HepG2 (cell line): ENCODE measurements at regions not wholly inside any gene's neighbourhood (a gene's known extent, or its start where the extent isn't known, plus 50 kb on each side); places are given as distances from the start of the nearest gene placed in this dataset.

Experiments
- ATAC-seq: fragments of 200-7000 bp; cut with Tn5 transposase; 3 replicates; pipeline ENCODE4 v1.9.1; 2020; ENCODE audit warnings: mild to moderate bottlenecking, moderate library complexity
- BruUV-seq: library from RNA; stranded (reverse); fragments of 400-500 nt; replicated peaks from 2 replicates; lab custom pipeline; 2021; lab: Mats Ljungman, UMichigan
- CTCF ChIA-PET: fragments of 300-600 bp; formaldehyde crosslinking; extraction: SDS; loops from one replicate; lab custom pipeline; 2021; ENCODE audit warnings: low total read pairs, inconsistent platforms, low intra/inter-chr PET ratio; lab: Yijun Ruan, JAX
- POLR2A ChIA-PET: fragments of 350-600 bp; sonication (Branson Sonifier 250); formaldehyde crosslinking; loops from one replicate; lab custom pipeline; 2020; ENCODE audit warnings: antibody characterized with exemption, inconsistent platforms; lab: Yijun Ruan, JAX
- DNase-seq: peaks from one replicate; pipeline ENCODE4 v3.0.0-alpha.2; 2015; ENCODE audit warnings: low spot score
- FAIRE-seq: peaks from 3 replicates; lab custom pipeline; 2011; peaks lifted over from hg19 to GRCh38; lab: Jason Lieb, UNC
- H2AFZ ChIP-seq: one replicate; pipeline ENCODE4 v1.6.1; 2011; ENCODE audit warnings: low read length, inconsistent platforms
- H3K27ac ChIP-seq: fragments of 300-600 bp; 3 replicates; pipeline ENCODE4 v1.8.0; 2011; ENCODE audit warnings: mixed run types, mild to moderate bottlenecking, mixed read lengths, low read length, inconsistent platforms; ENCODE audit not compliant: insufficient read depth; ENCODE audit errors: extremely low read length
- H3K27me3 ChIP-seq, 2 experiments: fragments of 200-600 bp in 1 of 2; 2 replicates in 1 of 2; 3 replicates in 1 of 2; pipeline versions ENCODE4 v1.6.0 to v1.8.0; 2011; ENCODE audit warnings: low read length in 2 of 2, mild to moderate bottlenecking in 2 of 2, moderate library complexity in 2 of 2, inconsistent platforms in 1 of 2; ENCODE audit not compliant: insufficient read depth in 2 of 2, control insufficient read depth in 1 of 2
- H3K36me3 ChIP-seq, 2 experiments: fragments of 200-600 bp in 1 of 2; replicated peaks in 1 of 2; 2 replicates in 1 of 2; 3 replicates in 1 of 2; pipeline versions ENCODE4 v1.5.1 to v1.8.0; 2011; ENCODE audit warnings: low read length in 2 of 2, inconsistent platforms in 1 of 2; ENCODE audit not compliant: insufficient read depth in 2 of 2, control insufficient read depth in 1 of 2
- H3K4me1 ChIP-seq: 2 replicates; pipeline ENCODE4 v1.5.1; 2012; ENCODE audit warnings: low read length, inconsistent platforms; ENCODE audit not compliant: insufficient read depth
- H3K4me2 ChIP-seq: 2 replicates; pipeline ENCODE4 v1.6.0; 2011; ENCODE audit warnings: low read depth, low read length, inconsistent platforms
- H3K4me3 ChIP-seq, 3 experiments: fragments of 200-600 bp in 1 of 3; sonication (generic), shearing (Covaris generic) in 1 of 3; replicated peaks in 1 of 3; 2 replicates each; pipeline ENCODE4 v1.5.1; 2011 to 2016; ENCODE audit warnings: low read length in 3 of 3, inconsistent platforms in 2 of 3, low read depth in 2 of 3, mild to moderate bottlenecking in 2 of 3, control low read depth in 1 of 3, mixed read lengths in 1 of 3; ENCODE audit not compliant: insufficient read depth in 1 of 3
- H3K79me2 ChIP-seq: one replicate; pipeline ENCODE4 v1.6.1; 2011; ENCODE audit warnings: low read length, inconsistent platforms; ENCODE audit not compliant: insufficient read depth
- H3K9ac ChIP-seq: 2 replicates; pipeline ENCODE4 v1.6.0; 2011; ENCODE audit warnings: mild to moderate bottlenecking, low read depth, low read length, inconsistent platforms; ENCODE audit not compliant: insufficient read depth
- H3K9me3 ChIP-seq: 2 replicates; pipeline ENCODE4 v1.5.1; 2012; ENCODE audit warnings: mild to moderate bottlenecking, low read length
- H4K20me1 ChIP-seq: 2 replicates; pipeline ENCODE4 v1.6.0; 2011; ENCODE audit warnings: inconsistent platforms, mild to moderate bottlenecking, low read length, moderate library complexity; ENCODE audit not compliant: insufficient read depth
- ASH2L ChIP-seq: fragments of 300-600, 200-600 bp; sonication (generic); IDR thresholded peaks from 2 replicates; pipeline ENCODE4 v1.7.0; 2017; ENCODE audit warnings: low read depth, mild to moderate bottlenecking, moderate library complexity, mixed read lengths, low read length; ENCODE audit not compliant: insufficient read length
- HNF4A ChIP-seq: sonication (generic); formaldehyde crosslinking; IDR thresholded peaks from 2 replicates; pipeline ENCODE4 v1.4.0; 2020; ENCODE audit warnings: missing genetic modification reagents
- HOXA7 ChIP-seq: sonication (generic); formaldehyde crosslinking; IDR thresholded peaks from 2 replicates; pipeline ENCODE4 v1.8.1; 2022; ENCODE audit warnings: mild to moderate bottlenecking, missing genetic modification reagents, moderate library complexity
- JUN ChIP-seq: sonication (generic); formaldehyde crosslinking; IDR thresholded peaks from 2 replicates; pipeline ENCODE4 v1.4.0; 2020; ENCODE audit warnings: mild to moderate bottlenecking, missing genetic modification reagents
- PAXIP1 ChIP-seq: sonication (generic); formaldehyde crosslinking; conservative IDR thresholded peaks from 2 replicates; pipeline ENCODE4 v1.4.0; 2020; ENCODE audit warnings: mild to moderate bottlenecking, missing genetic modification reagents, moderate library complexity
- PCBP1 ChIP-seq: fragments of 200-400 bp; formaldehyde crosslinking; IDR thresholded peaks from 2 replicates; pipeline ENCODE4 v1.6.1; 2017; ENCODE audit warnings: mild to moderate bottlenecking, low read depth, low read length, borderline replicate concordance
- PPARG ChIP-seq: conservative IDR thresholded peaks from 2 replicates; pipeline ENCODE4 v1.6.1; 2016; ENCODE audit warnings: missing biosample characterization, missing genetic modification reagents
- RXRB ChIP-seq: IDR thresholded peaks from 2 replicates; pipeline ENCODE4 v1.6.1; 2016; ENCODE audit warnings: borderline replicate concordance, missing genetic modification reagents, missing compliant biosample characterization
- STAT6 ChIP-seq: sonication (generic); formaldehyde crosslinking; IDR thresholded peaks from 2 replicates; pipeline ENCODE4 v1.4.0; 2020; ENCODE audit warnings: missing genetic modification reagents, mild to moderate bottlenecking, borderline replicate concordance
- ZKSCAN8 ChIP-seq: IDR thresholded peaks from 2 replicates; pipeline ENCODE4 v1.6.1; 2016; ENCODE audit warnings: borderline replicate concordance, missing genetic modification reagents, missing compliant biosample characterization
- ZNF382 ChIP-seq: sonication (generic); formaldehyde crosslinking; IDR thresholded peaks from 2 replicates; pipeline ENCODE4 v1.5.0; 2020; ENCODE audit warnings: missing genetic modification reagents, mild to moderate bottlenecking, borderline replicate concordance
- WGBS: methylation state at CpG from one replicate; pipeline ENCODE4 v1.1.6; 2017; ENCODE audit warnings: low lambda C conversion rate; 5-methylcytosine and 5-hydroxymethylcytosine counted together
- in situ Hi-C: cut with HindIII; loops from 2 replicates; pipeline ENCODE4 v1.10.0; 2017; ENCODE audit warnings: low pct_unique_long_range_greater_than_20kb; ENCODE audit not compliant: extremely low pct_ligation_motif_present
- intact Hi-C: fragments of 100-400 bp; cut with micrococcal nuclease; formaldehyde crosslinking; loops from one replicate; pipeline ENCODE4 v1.10.0; 2022; ENCODE audit not compliant: unreplicated experiment

- no peaks in the 10 kb centered on the region for H4K20me1 ChIP-seq
- ChIA-PET POLR2A (no interaction called here), CTCF (no interaction called here)
- in situ Hi-C loops = no loop called here
- H3K4me1 ChIP-seq = peaks cover 12% of the 10 kb centered on the region
- no peaks in the 10 kb centered on the region for H3K79me2 ChIP-seq
- H3K36me3 ChIP-seq = no peaks in the 10 kb centered on the region
- BruUV-seq = no TSS peak
- peak; percentile 40; the same call in 1 of the 3 replicates for ATAC-seq
- no peak overlapping the region for H3K4me3 ChIP-seq
- H3K9ac ChIP-seq = no peak overlapping the region
- no peaks in the 10 kb centered on the region for H3K27me3 ChIP-seq
- FAIRE-seq = no peak
- H3K4me2 ChIP-seq = peak overlapping the region; percentile 40
- no peaks in the 10 kb centered on the region for H3K9me3 ChIP-seq
- 1% methylated on average over 4 of the region's 4 CpGs for WGBS
- DNase-seq = peak; percentile 5
- no peak overlapping the region for H2AFZ ChIP-seq
- TF ChIP-seq PAXIP1 (CRISPR knock-in tag) (peak; percentile 41; the same call in 1 of the 2 replicates), HOXA7 (CRISPR knock-in tag) (no peak), PCBP1 (no peak), JUN (CRISPR knock-in tag) (no peak), HNF4A (CRISPR knock-in tag) (0 out of 2 replicates have a peak, but pooled peaks have one; percentile 3), ASH2L (peak; percentile 46), STAT6 (CRISPR knock-in tag) (no peak), ZNF382 (CRISPR knock-in tag) (no peak), ZKSCAN8 (CRISPR knock-in tag) (no peak), PPARG (CRISPR knock-in tag) (0 out of 2 replicates have a peak, but pooled peaks have one; percentile 31), RXRB (CRISPR knock-in tag) (0 out of 2 replicates have a peak, but pooled peaks have one; percentile 9)
- intact Hi-C loops = no loop called here
- H3K27ac ChIP-seq = no peak overlapping the region
Measured at GRCh38 chr2:211061612-211062296, 505.4 kb downstream of the CPS1 start.
